Stomach (tissue), 8 donors: ENCODE measurements at regions not wholly inside any gene's neighbourhood (a gene's known extent, or its start where the extent isn't known, plus 50 kb on each side); places are given as distances from the start of the nearest gene placed in this dataset.

Source experiments
- DNase-seq, 2 donors: peaks; one replicate each; pipeline versions ENCODE4 v3.0.0 to v3.0.0-alpha.2; 2013 to 2019
- H3K27ac ChIP-seq, 5 donors: fragments of 200-600 bp in 4 of 5; sonication (generic) in 4 of 5; one replicate each; pipeline ENCODE4 v1.5.1; 2013 to 2019; ENCODE audit warnings: mild to moderate bottlenecking in 1 of 5, moderate library complexity in 1 of 5
- H3K27me3 ChIP-seq, 3 donors: fragments of 200-600 bp; sonication (generic); one replicate each; pipeline ENCODE4 v1.5.1; 2017 to 2019; ENCODE audit warnings: mixed run types in 1 of 3
- H3K36me3 ChIP-seq, 4 donors: fragments of 200-600 bp; sonication (generic); 1 replicate in 3 of 4; 2 replicates in 1 of 4; pipeline ENCODE4 v1.5.1; 2016 to 2019
- H3K4me1 ChIP-seq, 4 donors: fragments of 200-600 bp; sonication (generic); one replicate each; pipeline ENCODE4 v1.5.1; 2016 to 2019
- H3K4me3 ChIP-seq, 4 donors: fragments of 200-600 bp; sonication (generic) in 3 of 4; one replicate each; pipeline ENCODE4 v1.5.1; 2016 to 2019; ENCODE audit warnings: mild to moderate bottlenecking in 1 of 4
- H3K9me3 ChIP-seq, 4 donors: fragments of 200-600 bp; sonication (generic); one replicate each; pipeline ENCODE4 v1.5.1; 2016 to 2019
- EP300 ChIP-seq: sonication (generic); formaldehyde crosslinking; IDR thresholded peaks from one replicate; pipeline ENCODE4 v1.6.1; 2017; ENCODE audit warnings: antibody characterized with exemption
- POLR2A ChIP-seq, 4 donors: fragments of 450-650 bp; IDR thresholded peaks; one replicate each; pipeline ENCODE4 v1.6.1; 2016; ENCODE audit warnings: antibody characterized with exemption in 4 of 4, control low read depth in 2 of 4, mild to moderate bottlenecking in 1 of 4, moderate library complexity in 1 of 4
- POLR2AphosphoS5 ChIP-seq, 3 donors: sonication (generic); formaldehyde crosslinking; IDR thresholded peaks; one replicate each; pipeline ENCODE4 v1.6.1; 2016; ENCODE audit warnings: antibody characterized with exemption in 3 of 3
- WGBS, 5 donors: extraction: QIAGEN DNeasy Blood & Tissue Kit in 3 of 5; methylation state at CpG; one replicate each; pipeline versions ENCODE4 v1.1.5 to v1.1.7; 2013 to 2018; 5-methylcytosine and 5-hydroxymethylcytosine counted together
- intact Hi-C: fragments of 100-400 bp; cut with DNase I; formaldehyde crosslinking; loops from one replicate; pipeline ENCODE4 v1.15.1; 2023; ENCODE audit warnings: low total_unique reads
- TF ChIP-seq, protein P1 (sequence below), 7 experiments: fragments of 450-650 bp in 4 of 7; fragments of 200-600 bp in 3 of 7; sonication (generic) in 3 of 7; IDR thresholded peaks; one replicate each; pipeline ENCODE4 v1.5.1; 2016 to 2019; ENCODE audit warnings: antibody characterized with exemption in 7 of 7, control low read depth in 2 of 7, mild to moderate bottlenecking in 1 of 7
- donor health status: healthy with polysubstance abuse.
- donor health status: Bipolar disorder and iron deficiency.
- donor health status: healthy.

DNA sequence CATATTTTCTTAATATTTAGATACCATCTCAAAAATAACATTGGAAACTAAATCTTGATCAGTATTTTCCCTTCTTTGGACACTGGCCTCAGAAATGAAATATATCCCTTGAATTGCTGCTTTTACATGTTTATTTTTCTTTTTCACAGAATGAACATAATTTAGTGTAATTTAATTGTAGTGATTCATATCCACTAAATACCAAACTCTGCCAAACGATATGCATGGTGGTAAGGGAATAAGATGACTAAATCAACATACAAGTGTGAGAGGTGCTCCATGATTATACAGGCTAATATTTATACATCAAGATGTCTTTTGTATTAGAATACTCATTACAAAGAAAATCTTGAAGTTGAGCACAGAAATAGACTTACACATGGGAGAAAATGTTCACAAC lies 216.8 kb upstream of the PACRGL start:
- Histone ChIP-seq H3K9me3 (no peaks in the 10 kb centered on the region), H3K36me3 (no peaks in the 10 kb centered on the region), H3K27ac (no peak overlapping the region), H3K4me1 (peaks cover 0 to 6% (median 0%) of the 10 kb centered on the region in 4 donors), H3K4me3 (no peak overlapping the region), H3K27me3 (no peaks in the 10 kb centered on the region)
- WGBS, 5 donors: 59 to 88% (median 79%) methylated on average over 1 of the region's 1 CpG
- intact Hi-C loops: no loop called here
- TF ChIP-seq POLR2AphosphoS5 (IDR thresholded peaks at IDR 0.05): no peak
- no peak for TF ChIP-seq EP300
- TF ChIP-seq POLR2A (IDR thresholded peaks at IDR 0.05): no peak
- TF ChIP-seq, protein P1, sequence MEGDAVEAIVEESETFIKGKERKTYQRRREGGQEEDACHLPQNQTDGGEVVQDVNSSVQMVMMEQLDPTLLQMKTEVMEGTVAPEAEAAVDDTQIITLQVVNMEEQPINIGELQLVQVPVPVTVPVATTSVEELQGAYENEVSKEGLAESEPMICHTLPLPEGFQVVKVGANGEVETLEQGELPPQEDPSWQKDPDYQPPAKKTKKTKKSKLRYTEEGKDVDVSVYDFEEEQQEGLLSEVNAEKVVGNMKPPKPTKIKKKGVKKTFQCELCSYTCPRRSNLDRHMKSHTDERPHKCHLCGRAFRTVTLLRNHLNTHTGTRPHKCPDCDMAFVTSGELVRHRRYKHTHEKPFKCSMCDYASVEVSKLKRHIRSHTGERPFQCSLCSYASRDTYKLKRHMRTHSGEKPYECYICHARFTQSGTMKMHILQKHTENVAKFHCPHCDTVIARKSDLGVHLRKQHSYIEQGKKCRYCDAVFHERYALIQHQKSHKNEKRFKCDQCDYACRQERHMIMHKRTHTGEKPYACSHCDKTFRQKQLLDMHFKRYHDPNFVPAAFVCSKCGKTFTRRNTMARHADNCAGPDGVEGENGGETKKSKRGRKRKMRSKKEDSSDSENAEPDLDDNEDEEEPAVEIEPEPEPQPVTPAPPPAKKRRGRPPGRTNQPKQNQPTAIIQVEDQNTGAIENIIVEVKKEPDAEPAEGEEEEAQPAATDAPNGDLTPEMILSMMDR (IDR thresholded peaks at IDR 0.05): no peak
- no peak for DNase-seq

DNA sequence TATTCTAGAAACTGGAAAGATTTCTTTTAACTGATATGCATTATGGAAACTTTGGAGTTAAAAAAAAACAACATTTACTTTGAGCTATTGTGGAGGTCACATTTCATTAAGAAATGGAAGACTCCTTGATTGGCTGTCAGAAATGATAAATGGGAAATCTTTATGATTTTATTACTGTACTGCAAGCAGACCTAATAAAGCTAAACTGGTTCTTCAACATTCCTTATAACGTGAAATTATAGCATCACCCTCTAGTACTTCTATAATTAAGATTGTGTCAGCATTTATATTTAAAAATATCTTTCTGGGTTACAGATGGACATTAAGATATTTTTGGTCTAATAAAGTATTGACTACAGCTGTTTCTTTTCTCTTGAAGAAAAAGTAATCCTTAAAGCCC lies 213.8 kb upstream of the PACRGL start:
- Histone ChIP-seq H3K36me3 (no peaks in the 10 kb centered on the region), H3K9me3 (no peaks in the 10 kb centered on the region), H3K4me1 (peaks cover 0 to 6% (median 0%) of the 10 kb centered on the region in 4 donors), H3K27ac (no peak overlapping the region), H3K4me3 (no peak overlapping the region), H3K27me3 (no peaks in the 10 kb centered on the region)
- DNase-seq: no peak
- WGBS, 5 donors: 18 to 48% (median 35%) methylated on average over 1 of the region's 1 CpG
- intact Hi-C loops: no loop called here
- no peak for TF ChIP-seq POLR2A (IDR thresholded peaks at IDR 0.05)
- no peak for TF ChIP-seq POLR2AphosphoS5 (IDR thresholded peaks at IDR 0.05)
- no peak for TF ChIP-seq EP300
- TF ChIP-seq, protein P1 (IDR thresholded peaks at IDR 0.05): no peak

DNA sequence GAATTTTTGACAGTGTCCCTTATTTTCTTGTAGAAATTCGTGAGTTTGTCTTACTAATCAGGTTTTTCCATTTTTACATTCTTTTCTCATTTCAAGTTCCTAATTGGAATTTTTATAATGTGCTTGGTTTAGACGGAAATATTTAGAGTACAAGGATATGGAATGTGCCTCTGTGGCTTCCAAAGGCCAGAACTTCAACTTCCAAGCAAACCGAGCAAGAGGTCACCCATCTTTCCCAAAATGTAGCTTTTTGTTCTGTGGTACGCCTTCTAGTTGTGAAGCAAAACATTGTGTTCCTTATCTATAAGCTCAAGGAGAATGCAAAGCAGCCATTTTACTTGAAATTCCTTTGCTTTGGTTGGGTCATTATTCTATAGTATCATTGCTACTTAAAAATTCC lies 212.8 kb upstream of the PACRGL start:
- no peak for TF ChIP-seq POLR2A (IDR thresholded peaks at IDR 0.05)
- 50 to 67% (median 57%) methylated on average over 4 of the region's 4 CpGs for WGBS, 5 donors
- intact Hi-C loops: no loop called here
- Histone ChIP-seq H3K4me1 (peaks cover 0 to 6% (median 0%) of the 10 kb centered on the region in 4 donors), H3K27me3 (no peaks in the 10 kb centered on the region), H3K27ac (no peak overlapping the region), H3K4me3 (no peak overlapping the region), H3K36me3 (no peaks in the 10 kb centered on the region), H3K9me3 (no peaks in the 10 kb centered on the region)
- DNase-seq: no peak

DNA sequence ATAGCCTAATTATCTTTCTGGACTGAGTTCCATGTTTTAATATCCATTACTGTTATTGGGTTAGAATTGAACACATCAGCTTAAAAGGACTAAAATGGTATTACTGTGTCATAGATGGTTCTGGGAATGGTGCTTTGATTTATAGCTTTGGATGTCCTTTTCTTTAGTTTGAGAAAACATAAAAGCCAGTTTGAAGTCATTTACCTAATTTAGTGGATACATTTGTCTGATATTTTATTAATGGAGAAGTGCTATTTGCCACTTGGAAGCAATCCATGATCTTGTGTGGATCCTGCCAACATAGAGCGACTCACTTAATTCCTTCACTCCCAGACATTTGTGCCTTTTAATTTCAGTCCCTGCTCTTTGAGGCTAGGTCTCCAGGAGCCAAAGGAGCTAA lies 212.4 kb upstream of the PACRGL start:
- TF ChIP-seq EP300 (no peak), POLR2A (IDR thresholded peaks at IDR 0.05) (no peak), POLR2AphosphoS5 (IDR thresholded peaks at IDR 0.05) (no peak)
- TF ChIP-seq, protein P1 (IDR thresholded peaks at IDR 0.05): no peak
- 50 to 76% (median 60%) methylated on average over 1 of the region's 1 CpG for WGBS, 5 donors
- no peak for DNase-seq
- Histone ChIP-seq H3K27me3 (no peaks in the 10 kb centered on the region), H3K27ac (no peak overlapping the region), H3K36me3 (no peaks in the 10 kb centered on the region), H3K4me3 (no peak overlapping the region), H3K4me1 (peaks cover 0 to 6% (median 0%) of the 10 kb centered on the region in 4 donors), H3K9me3 (no peaks in the 10 kb centered on the region)
- intact Hi-C loops: no loop called here

DNA sequence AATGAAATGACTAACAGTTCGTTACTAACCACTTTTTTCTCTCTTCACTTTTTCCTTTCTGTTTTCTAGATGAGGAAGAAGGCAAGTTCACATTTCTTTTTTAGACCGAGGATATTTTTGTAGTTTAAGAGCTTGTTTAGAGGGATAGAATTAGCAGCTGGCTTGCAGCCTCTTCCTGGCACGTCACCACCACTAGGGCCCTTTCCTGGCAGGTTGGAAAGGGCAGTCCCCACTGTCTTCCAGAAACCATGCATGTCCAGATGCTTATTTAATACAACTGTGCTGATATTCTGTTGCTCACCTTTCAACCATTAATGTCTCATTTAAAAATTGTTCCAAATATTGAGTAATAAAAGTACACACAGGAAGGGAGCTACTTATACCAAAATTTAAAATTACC lies 209.5 kb upstream of the PACRGL start:
- TF ChIP-seq POLR2A (IDR thresholded peaks at IDR 0.05) (no peak), POLR2AphosphoS5 (IDR thresholded peaks at IDR 0.05) (no peak), EP300 (no peak)
- TF ChIP-seq, protein P1 (IDR thresholded peaks at IDR 0.05): no peak
- intact Hi-C loops: no loop called here

More for the DNA sequence above, 209.5 kb upstream of the PACRGL start:
- no peaks in the 10 kb centered on the region for H3K9me3 ChIP-seq
- H3K4me1 ChIP-seq: peaks cover 0 to 6% (median 0%) of the 10 kb centered on the region in 4 donors
- H3K4me3 ChIP-seq: no peak overlapping the region
- H3K27me3 ChIP-seq: no peaks in the 10 kb centered on the region
- WGBS, 5 donors: 39 to 67% (median 54%) methylated on average over 3 of the region's 3 CpGs
- DNase-seq: no peak
- no peaks in the 10 kb centered on the region for H3K36me3 ChIP-seq
- no peak overlapping the region for H3K27ac ChIP-seq
